Stimulated activated CD8-positive, alpha-beta memory T cell treated with anti-CD3 and anti-CD28 coated beads, Interleukin-15, amount 100 ng/mL, for 1 hour (primary cell): ENCODE measurements at regions not wholly inside any gene's neighbourhood (a gene's known extent, or its start where the extent isn't known, plus 50 kb on each side); places are given as distances from the start of the nearest gene placed in this dataset.
"Not testable (repeated sequence)": the region's sequence is repeated elsewhere in the genome, so short reads cannot be mapped to it uniquely, and the experiment has no call there.

ENCODE experiments used
- DNase-seq: peaks from one replicate; pipeline ENCODE4 v3.0.0-alpha.2; 2020; ENCODE audit warnings: low read depth

- DNase-seq, result not testable (repeated sequence)
Measured at GRCh38 chr1:149700220-149700619, 82.3 kb upstream of the FCGR1A start.

DNA sequence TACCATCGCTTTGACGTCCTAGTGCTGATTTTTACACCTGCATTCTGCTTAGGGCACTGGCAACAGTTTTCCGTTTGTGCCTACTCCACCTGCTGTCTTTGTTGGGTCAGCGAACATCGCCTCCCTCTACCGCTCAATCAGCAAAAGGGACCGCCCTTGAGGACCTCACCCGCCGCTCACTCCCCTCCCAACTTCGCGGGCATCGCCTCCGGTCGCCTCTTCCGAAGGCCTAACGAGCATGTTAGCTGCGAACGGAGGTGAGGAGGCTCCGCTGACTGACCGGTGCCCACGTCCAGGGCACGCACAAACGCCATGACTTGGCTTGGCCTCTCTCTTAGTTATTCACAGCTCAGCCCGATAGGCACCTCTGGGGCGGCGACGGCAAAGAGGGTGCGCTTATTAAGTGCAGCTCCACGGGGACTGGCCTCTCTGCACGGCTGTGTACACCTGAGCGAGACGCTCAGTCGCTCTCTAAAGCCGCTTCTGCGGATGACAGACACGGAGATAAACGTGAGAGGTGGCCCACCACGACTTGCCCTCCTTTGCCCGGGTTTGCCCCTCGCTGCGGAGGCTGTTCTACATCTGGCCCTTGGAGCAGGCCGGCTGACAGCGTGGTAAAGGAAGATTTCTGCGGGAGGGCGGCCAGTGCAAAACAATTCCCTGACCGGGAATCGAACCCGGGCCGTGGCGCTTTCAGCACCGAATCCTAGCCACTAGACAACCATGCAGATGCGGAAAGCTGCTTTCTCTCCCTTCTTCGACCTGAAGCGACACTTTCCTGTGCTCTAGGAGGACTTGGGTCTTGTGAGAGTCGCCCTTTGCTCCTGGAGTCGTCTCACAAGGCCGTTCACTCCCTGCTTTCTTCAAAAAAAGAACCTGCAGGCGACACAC lies 81.6 kb upstream of the FCGR1A start:
- not testable (repeated sequence) for DNase-seq

DNA sequence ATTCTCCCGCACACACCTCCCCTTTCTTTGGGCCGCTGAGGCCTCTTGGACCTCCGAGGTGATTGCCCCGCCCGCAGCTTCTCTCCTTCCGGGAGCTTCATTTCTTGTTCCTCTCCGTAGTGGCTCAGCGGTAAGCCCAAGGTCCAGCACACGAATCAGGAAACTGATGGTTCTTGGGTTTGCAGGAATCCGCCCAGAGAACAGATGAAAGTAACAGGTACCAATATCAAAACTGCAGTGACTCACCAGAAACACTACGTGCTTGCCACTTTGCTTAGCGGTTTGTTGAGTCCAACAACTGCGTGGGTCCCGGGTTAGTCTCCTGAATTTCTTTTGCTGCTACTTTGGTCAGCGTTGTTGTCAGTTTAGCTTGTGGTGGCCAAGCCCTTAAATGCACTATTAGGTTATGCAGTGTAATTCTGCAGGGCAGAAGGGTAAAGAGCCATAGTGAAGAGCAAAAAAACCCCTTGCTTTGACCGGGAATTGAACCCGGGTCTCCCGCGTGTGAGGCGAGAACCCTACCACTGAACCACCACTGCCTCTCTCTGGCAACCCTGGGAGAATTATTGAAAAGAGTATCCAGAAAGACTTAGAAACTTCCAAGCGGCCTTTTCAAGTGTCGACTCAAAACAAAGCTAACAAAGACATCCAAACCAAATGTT lies 74.2 kb upstream of the FCGR1A start:
- DNase-seq, result not testable (repeated sequence)

- DNase-seq, result not testable (repeated sequence)
Measured at GRCh38 chr1:149711651-149712050, 70.8 kb upstream of the FCGR1A start.

- not testable (repeated sequence) for DNase-seq
Measured at GRCh38 chr1:149712154-149712927, 70.2 kb upstream of the FCGR1A start.

- DNase-seq, result not testable (repeated sequence)
Measured at GRCh38 chr1:149713513-149713912, 69.0 kb upstream of the FCGR1A start.

- not testable (repeated sequence) for DNase-seq
Measured at GRCh38 chr1:149713952-149714351, 68.5 kb upstream of the FCGR1A start.

DNA sequence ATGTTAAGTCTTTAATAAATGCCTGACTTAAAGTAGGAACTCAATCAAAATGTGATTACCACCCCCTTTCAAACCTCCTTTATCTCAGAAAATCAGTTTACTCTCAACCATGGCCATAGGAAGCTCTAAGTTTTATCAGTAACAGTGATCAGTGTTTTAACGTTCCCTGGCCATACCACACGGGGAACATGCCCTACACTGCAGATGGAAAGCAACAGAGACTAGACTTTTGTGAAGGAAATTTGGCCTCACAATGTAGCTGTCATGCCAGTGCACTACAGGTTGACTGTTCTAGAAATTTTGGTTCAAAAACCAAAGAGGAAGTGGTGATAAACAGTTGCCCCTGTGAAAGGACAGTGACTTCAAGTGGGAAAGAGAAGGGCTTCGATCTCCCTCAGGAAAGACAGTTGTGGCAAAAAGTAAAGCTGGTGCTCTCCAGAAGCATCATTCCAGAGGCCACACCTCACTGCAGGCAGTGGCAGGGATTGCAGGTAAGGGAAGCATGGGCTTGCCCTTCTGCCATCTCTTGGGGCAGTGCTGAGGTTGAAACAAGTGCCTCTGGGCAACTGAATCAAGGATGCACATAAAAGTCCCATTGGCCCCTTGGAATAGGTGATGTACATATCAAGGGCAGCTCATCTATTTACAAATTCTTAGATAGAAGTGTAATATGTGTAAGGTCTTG lies 57.7 kb upstream of the FCGR1A start:
- not testable (repeated sequence) for DNase-seq

- not testable (repeated sequence) for DNase-seq
Measured at GRCh38 chr1:149726688-149727087, 55.8 kb upstream of the FCGR1A start.

GRCh38 chr1:149728598-149728997 lies 53.9 kb upstream of the FCGR1A start:
- not testable (repeated sequence) for DNase-seq
